ENCODE measurements at regions not wholly inside any gene's neighbourhood (a gene's known extent, or its start where the extent isn't known, plus 50 kb on each side); places are given as distances from the start of the nearest gene placed in this dataset.
"Not testable (repeated sequence)": the region's sequence is repeated elsewhere in the genome, so short reads cannot be mapped to it uniquely, and the experiment has no call there.

- DNase-seq: no peak
Measured at GRCh38 chr1:65527707-65528503, 107.4 kb downstream of the LEPR start.

GRCh38 chr1:65531972-65532570 is 111.6 kb downstream of the LEPR start:
- no peak for DNase-seq

- no peak for DNase-seq
Measured at GRCh38 chr1:65535981-65536380, 115.5 kb downstream of the LEPR start.

GRCh38 chr1:65538086-65538485 is 117.6 kb downstream of the LEPR start:
- no peak for DNase-seq

GRCh38 chr1:65538664-65539063 is 118.2 kb downstream of the LEPR start:
- DNase-seq: no peak

GRCh38 chr1:65539266-65540131 is 119.0 kb downstream of the LEPR start:
- DNase-seq: no peak

- DNase-seq: no peak
Measured at GRCh38 chr1:65541161-65541560, 120.7 kb downstream of the LEPR start.

- no peak for DNase-seq
Measured at GRCh38 chr1:65541865-65542264, 121.4 kb downstream of the LEPR start.

- not testable (repeated sequence) for DNase-seq
Measured at GRCh38 chr1:65542592-65542991, 122.1 kb downstream of the LEPR start.

GRCh38 chr1:65550306-65551010 is 130.0 kb downstream of the LEPR start:
- DNase-seq: not testable (repeated sequence)

- not testable (repeated sequence) for DNase-seq
Measured at GRCh38 chr1:65552484-65552883, 132.0 kb downstream of the LEPR start.

- not testable (repeated sequence) for DNase-seq
Measured at GRCh38 chr1:65554086-65554764, 133.8 kb downstream of the LEPR start.

GRCh38 chr1:65554829-65555228 is 134.4 kb downstream of the LEPR start:
- DNase-seq: no peak

- DNase-seq: no peak
Measured at GRCh38 chr1:65558215-65558614, 137.7 kb downstream of the LEPR start.

- no peak for DNase-seq
Measured at GRCh38 chr1:65564493-65564892, 144.0 kb downstream of the LEPR start.

GRCh38 chr1:65568285-65568684 is 147.8 kb downstream of the LEPR start:
- DNase-seq: no peak

- DNase-seq: no peak
Measured at GRCh38 chr1:65572701-65573421, 152.4 kb downstream of the LEPR start.

- no peak for DNase-seq
Measured at GRCh38 chr1:65577278-65577677, 156.8 kb downstream of the LEPR start.

GRCh38 chr1:65577982-65578381 is 157.5 kb downstream of the LEPR start:
- not testable (repeated sequence) for DNase-seq

GRCh38 chr1:65581119-65581518 is 160.7 kb downstream of the LEPR start:
- no peak for DNase-seq

GRCh38 chr1:65584399-65584798 is 163.9 kb downstream of the LEPR start:
- DNase-seq: no peak

GRCh38 chr1:65590279-65590678 is 169.8 kb downstream of the LEPR start:
- DNase-seq: no peak
